ENCODE measurements at regions not wholly inside any gene's neighbourhood (a gene's known extent, or its start where the extent isn't known, plus 50 kb on each side); places are given as distances from the start of the nearest gene placed in this dataset.

- Histone ChIP-seq H3K4me2 (ENCODE audit: low read length) (no peak overlapping the region), H3K27me3 (ENCODE audit: insufficient read depth, low read length) (no peaks in the 10 kb centered on the region), H3K36me3 (ENCODE audit: control insufficient read depth in 1 of 2, insufficient read depth in 2 of 2, low read length in 2 of 2) (no peaks in the 10 kb centered on the region), H3K4me1 (ENCODE audit: control insufficient read depth in 1 of 2, insufficient read depth in 2 of 2, low read length in 2 of 2) (peaks cover 11 to 19% of the 10 kb centered on the region in 2 experiments), H3K9me2 (ENCODE audit: insufficient read depth) (no peaks in the 10 kb centered on the region), H3K9me3 (ENCODE audit: control insufficient read depth in 1 of 2, insufficient read depth in 1 of 2, low read depth in 1 of 2, low read length in 2 of 2) (no peaks in the 10 kb centered on the region), H3K27ac (ENCODE audit: low read depth, low read length) (no peak overlapping the region), H2AFZ (ENCODE audit: low read depth, low read length, poor library complexity, severe bottlenecking) (no peak overlapping the region), H4K20me1 (ENCODE audit: insufficient read depth) (no peaks in the 10 kb centered on the region), H3K79me2 (ENCODE audit: insufficient read depth, low read length) (no peaks in the 10 kb centered on the region), H3K4me3 (replicated peaks in 1 of 2; ENCODE audit: low read depth in 1 of 2, low read length in 2 of 2) (no peak overlapping the region), H3K9ac (ENCODE audit: low read length) (no peak overlapping the region)
- RAD21 ChIA-PET (ENCODE audit: low non-redundant PET in 1 of 2, low total read pairs in 2 of 2, uncharacterized antibody in 2 of 2, unreplicated experiment in 2 of 2): no interaction called here
- intact Hi-C loops (cut with micrococcal nuclease): no loop called here
- CTCF ChIA-PET: no interaction called here
- DNase-seq (ENCODE audit: low read depth, low spot score) (no peak), ATAC-seq (no peak)
- BruUV-seq (replicated peaks): no TSS peak
- POLR2A ChIA-PET: no interaction called here
- TF ChIP-seq EZH2 (IDR thresholded peaks at IDR 0.05): no peak
- TF ChIP-seq SP1 (IDR thresholded peaks at IDR 0.05; ENCODE audit: low read depth): no peak
- TF ChIP-seq RAD21 (IDR thresholded peaks at IDR 0.05; ENCODE audit: low read depth): no peak
- no peak for TF ChIP-seq CTCF (IDR thresholded peaks at IDR 0.05 in 2 of 3, conservative IDR thresholded peaks at IDR 0.05 in 1 of 3; ENCODE audit: borderline replicate concordance in 1 of 3, insufficient read depth in 1 of 3, low read depth in 2 of 3, low read length in 2 of 3)
- TF ChIP-seq TCF7L2 (IDR thresholded peaks at IDR 0.05; ENCODE audit: borderline replicate concordance, extremely low read depth, insufficient read depth, insufficient read length): no peak
- no peak for TF ChIP-seq EZH2phosphoT487 (IDR thresholded peaks at IDR 0.05; ENCODE audit: borderline replicate concordance)
Observed at GRCh38 chr10:78411716-78412115, 378.1 kb downstream of the RPS24 start.

- Histone ChIP-seq H4K20me1 (ENCODE audit: insufficient read depth) (no peaks in the 10 kb centered on the region), H3K9ac (ENCODE audit: low read length) (no peak overlapping the region), H3K9me2 (ENCODE audit: insufficient read depth) (no peaks in the 10 kb centered on the region), H2AFZ (ENCODE audit: low read depth, low read length, poor library complexity, severe bottlenecking) (no peak overlapping the region), H3K36me3 (ENCODE audit: control insufficient read depth in 1 of 2, insufficient read depth in 2 of 2, low read length in 2 of 2) (no peaks in the 10 kb centered on the region), H3K27ac (ENCODE audit: low read depth, low read length) (no peak overlapping the region), H3K4me3 (replicated peaks in 1 of 2; ENCODE audit: low read depth in 1 of 2, low read length in 2 of 2) (no peak overlapping the region), H3K27me3 (ENCODE audit: insufficient read depth, low read length) (no peaks in the 10 kb centered on the region), H3K9me3 (ENCODE audit: control insufficient read depth in 1 of 2, insufficient read depth in 1 of 2, low read depth in 1 of 2, low read length in 2 of 2) (no peaks in the 10 kb centered on the region), H3K4me2 (ENCODE audit: low read length) (no peak overlapping the region), H3K79me2 (ENCODE audit: insufficient read depth, low read length) (no peaks in the 10 kb centered on the region), H3K4me1 (ENCODE audit: control insufficient read depth in 1 of 2, insufficient read depth in 2 of 2, low read length in 2 of 2) (peaks cover 7 to 12% of the 10 kb centered on the region in 2 experiments)
- no peak for ATAC-seq
- TF ChIP-seq EGR1 (IDR thresholded peaks at IDR 0.05; ENCODE audit: low read depth) (no peak), EZH2 (IDR thresholded peaks at IDR 0.05) (no peak), CTCF (IDR thresholded peaks at IDR 0.05 in 2 of 3, conservative IDR thresholded peaks at IDR 0.05 in 1 of 3; ENCODE audit: borderline replicate concordance in 1 of 3, insufficient read depth in 1 of 3, low read depth in 2 of 3, low read length in 2 of 3) (no peak), SIN3A (IDR thresholded peaks at IDR 0.05; ENCODE audit: low read depth) (no peak), SP1 (IDR thresholded peaks at IDR 0.05; ENCODE audit: low read depth) (no peak), POLR2AphosphoS5 (IDR thresholded peaks at IDR 0.05; ENCODE audit: low read depth, low read length) (no peak), TCF7L2 (IDR thresholded peaks at IDR 0.05; ENCODE audit: borderline replicate concordance, extremely low read depth, insufficient read depth, insufficient read length) (no peak), RAD21 (IDR thresholded peaks at IDR 0.05; ENCODE audit: low read depth) (no peak), CBX3 (IDR thresholded peaks at IDR 0.05; ENCODE audit: low read depth) (no peak), EZH2phosphoT487 (IDR thresholded peaks at IDR 0.05; ENCODE audit: borderline replicate concordance) (no peak), REST (IDR thresholded peaks at IDR 0.05; ENCODE audit: low read depth) (no peak)
- DNase-seq (ENCODE audit: low read depth, low spot score): no peak
- ChIA-PET POLR2A (no interaction called here), RAD21 (ENCODE audit: low non-redundant PET in 1 of 2, low total read pairs in 2 of 2, uncharacterized antibody in 2 of 2, unreplicated experiment in 2 of 2) (no interaction called here), CTCF (no interaction called here)
- intact Hi-C loops (cut with micrococcal nuclease): no loop called here
- BruUV-seq (replicated peaks): no TSS peak
Observed at GRCh38 chr10:78412605-78413004, 378.9 kb downstream of the RPS24 start.

All from HCT116 (cell line).